HG03066 (cell line): ENCODE measurements at regions not wholly inside any gene's neighbourhood (a gene's known extent, or its start where the extent isn't known, plus 50 kb on each side); places are given as distances from the start of the nearest gene placed in this dataset.

Experiments
- ATAC-seq: cut with Tn5 transposase; IDR thresholded peaks from one replicate; pipeline ENCODE4 v1.9.1; 2021; ENCODE audit warnings: low read depth; ENCODE audit not compliant: unreplicated experiment

DNA sequence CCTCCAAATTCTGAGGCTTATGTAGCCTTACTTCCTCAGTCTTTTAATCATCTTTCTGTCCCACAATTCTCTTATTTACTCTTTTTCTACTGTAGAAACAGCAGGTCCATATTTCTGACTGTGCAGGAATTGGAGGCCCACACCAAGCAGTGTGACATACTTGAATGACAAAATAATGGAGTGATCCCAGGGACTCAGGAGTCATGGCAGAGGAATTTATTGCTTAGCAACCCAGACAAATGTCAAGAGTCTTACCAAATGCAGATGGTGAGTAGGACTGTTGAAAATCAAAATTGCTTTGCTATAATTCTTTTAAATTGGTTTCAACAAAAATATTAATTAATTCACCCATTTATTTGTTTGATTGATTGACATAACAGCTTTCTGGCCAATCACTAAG, 59.9 kb downstream of the HTR1B start:
- no peak for ATAC-seq

DNA sequence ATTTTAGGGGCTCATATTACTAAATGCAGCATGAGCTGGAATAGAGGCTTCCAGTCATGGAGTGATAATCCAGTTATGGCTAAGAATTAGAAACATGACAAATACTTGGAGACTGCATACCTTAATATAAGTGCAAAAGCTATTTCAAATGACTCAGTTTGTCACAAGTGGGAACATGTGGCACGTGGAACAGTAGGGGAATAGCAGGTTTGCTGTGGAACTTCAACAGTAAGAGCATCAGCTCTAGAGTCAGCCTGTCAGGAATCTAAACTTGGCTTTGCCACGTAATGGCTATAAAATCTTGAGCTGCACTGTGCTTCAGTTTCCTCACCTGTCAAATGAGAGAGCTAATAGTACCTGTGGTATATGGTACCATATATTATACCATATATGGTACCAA, 62.1 kb downstream of the HTR1B start:
- no peak for ATAC-seq

DNA sequence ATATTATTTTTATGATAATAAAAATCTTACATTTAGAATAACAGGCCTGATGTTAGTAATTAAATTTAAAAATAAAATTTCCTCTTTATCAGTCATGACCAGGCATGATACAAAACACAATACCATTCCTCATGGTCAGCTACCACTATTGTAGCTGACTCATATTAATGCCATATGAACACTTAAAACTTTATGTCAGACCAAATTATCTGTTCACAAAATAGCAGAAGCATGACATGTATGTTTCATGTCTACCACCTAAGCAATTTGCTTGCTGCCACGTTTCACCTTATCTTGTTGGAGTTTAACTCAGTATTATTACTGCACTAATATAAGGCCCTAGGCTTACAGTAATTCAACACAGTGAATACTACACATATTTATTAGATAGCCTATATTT, 65.7 kb downstream of the HTR1B start:
- ATAC-seq: no peak

DNA sequence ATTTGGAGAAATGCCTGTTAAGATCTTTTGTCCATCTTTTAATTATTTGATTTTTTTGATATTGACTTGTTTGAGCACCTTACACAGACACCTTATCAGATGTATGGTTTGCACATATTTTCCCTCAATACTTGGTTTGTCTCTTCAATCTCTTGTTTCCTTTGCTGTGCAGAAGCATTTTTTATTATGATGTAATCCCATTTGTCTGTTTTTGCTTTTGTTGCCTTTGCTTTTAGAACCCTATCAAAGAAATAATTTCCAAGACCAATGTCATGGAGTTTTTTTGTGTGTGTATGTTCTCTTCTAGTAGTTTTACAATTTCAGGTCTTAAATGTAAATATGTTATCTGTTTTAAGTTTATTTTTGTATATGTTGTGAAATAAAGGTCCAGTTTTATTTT, 73.9 kb downstream of the HTR1B start:
- no peak for ATAC-seq

DNA sequence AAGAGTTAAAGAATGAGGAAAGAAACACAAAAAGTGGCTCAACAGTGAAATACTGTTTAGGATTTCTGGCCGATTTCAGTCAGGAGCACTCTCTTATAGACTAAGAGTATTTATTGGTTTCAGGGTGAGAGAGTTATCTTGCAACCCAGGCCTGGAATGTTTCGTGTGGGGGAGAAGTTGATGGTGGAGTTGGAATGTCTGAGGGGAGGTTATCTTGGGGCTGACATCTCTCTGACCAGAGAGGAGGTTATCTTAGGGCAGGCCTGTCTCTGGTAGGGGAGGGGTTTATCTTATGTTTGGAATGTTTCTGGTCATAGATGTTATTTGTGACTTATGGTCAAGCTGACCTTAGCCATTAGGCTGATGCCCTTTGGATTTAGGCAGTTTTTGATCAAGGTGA, 80.3 kb downstream of the HTR1B start:
- no peak for ATAC-seq

DNA sequence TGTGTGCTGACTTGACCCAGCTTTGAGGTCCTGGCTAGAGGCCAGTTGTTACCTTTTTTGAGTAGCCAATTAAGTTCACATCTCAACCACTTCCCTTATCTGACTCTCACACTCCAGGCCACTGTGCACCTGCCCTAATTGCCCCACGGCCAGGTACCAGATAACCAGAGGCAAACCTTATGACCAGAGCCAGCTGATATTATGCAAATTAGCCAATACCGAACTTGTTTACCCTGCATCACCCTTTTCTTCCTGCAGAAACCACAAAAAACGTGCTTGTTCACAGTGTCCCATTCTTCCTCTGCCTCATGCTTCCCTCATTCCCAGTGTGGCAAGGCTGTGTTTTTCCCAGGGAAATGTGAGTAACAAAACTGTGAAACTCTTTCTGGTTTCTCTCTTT, 89.3 kb downstream of the HTR1B start:
- ATAC-seq: no peak

DNA sequence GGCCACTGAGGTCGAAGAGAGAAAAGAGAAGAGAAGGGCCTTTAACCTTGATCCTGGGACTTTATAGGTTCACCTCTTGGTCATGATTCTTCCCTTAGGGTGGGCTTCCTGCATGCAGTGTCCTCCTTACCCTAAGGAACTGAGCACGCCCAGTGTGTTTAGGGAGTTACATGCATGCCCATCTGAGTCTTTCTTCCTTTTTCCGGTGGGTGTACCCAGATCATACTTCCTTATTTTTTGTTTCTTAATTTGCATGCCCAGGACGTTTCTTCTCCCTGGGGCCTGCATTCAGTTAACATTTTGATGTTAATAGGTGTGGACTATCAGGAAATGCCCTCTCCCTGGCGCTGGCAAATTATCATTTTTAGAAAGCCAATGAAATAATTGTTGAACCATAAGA, 91.5 kb downstream of the HTR1B start:
- no peak for ATAC-seq

DNA sequence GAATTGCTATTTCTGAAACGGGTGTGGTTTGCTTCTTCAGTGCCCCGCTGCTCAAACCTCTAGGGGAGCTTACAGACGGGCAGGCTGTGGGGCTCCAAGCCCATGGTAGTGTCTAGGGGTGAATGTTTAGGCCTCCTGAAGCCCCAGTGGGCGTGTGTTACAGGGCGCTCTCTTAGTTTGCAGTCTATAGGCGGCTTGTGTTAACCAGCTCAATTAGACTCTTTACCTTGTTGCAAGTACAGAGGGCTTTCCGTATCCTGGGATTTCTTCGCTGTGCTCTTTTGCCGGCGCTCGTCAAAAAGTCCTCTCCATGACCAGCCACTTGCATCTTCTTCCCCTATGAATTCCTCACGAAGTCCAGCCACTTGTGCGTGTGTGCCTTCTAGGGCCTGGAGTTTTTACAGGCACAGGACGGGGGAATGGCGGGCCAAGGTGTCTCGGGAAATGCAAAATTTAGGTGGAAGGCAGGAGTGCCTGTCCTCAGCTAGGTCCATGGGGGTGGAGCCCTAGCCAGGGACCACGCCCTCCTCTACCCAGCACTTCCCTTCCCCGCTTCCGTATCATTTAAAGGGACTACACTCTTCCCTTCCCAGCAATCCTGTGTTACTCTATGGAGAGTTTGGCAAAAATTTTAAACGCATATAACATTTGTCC, 94.5 kb downstream of the HTR1B start:
- peak; percentile 70 for ATAC-seq

DNA sequence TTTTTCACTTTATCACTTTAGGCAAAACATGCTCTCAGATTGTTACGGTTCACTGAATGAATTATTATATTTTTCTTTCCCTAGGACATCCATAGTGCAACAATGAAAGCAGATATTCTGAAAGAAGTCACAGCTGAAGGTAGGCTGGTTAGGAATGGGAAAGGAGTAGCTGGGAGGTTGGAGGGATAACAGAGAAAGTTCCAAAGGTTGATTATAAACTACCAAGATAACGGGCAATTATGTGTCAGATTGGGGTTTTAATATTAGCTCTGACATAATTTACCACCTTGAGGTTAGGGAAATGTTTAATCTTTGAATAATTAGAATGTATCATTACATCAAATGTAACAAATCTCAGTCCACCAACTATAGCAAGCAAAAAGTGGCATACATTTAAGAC, 96.5 kb downstream of the HTR1B start:
- no peak for ATAC-seq

DNA sequence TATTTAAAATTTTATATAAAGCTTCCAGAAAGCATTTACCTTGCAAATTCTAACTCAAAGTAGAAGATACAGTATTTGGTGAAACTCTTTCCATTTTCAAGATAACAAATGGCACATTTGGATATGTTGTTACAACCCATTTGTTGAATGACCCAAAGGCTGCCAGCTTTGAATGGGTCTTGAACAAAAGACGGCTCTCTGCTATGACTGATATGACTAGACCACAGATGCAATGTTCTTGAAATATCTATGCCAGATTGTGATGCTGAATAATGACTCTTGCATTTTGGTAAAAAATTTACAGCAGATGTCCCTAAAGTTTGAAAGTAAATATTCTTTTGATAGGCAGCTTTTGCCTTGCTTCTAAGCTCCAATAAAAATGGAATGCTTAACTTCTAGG, 99.6 kb downstream of the HTR1B start:
- ATAC-seq: no peak

DNA sequence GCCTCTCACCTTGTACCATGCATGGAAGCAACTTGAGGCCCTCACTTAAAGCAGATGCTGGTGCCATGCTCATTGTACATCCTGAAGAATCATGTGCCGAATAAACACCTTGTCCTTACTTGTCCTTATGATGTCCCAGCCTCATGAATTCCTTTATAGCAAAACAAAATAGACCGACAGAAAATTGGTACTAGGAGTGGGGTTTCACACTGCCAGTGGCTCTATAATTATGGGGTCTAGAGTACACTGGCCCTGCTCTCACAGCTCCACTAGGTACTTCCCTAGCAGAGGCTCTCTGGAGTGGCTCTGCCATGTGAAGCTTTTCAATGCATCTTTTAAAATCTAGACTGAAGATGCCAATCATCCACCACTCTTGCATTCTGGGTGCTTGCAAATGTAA, 101.2 kb downstream of the HTR1B start:
- no peak for ATAC-seq

DNA sequence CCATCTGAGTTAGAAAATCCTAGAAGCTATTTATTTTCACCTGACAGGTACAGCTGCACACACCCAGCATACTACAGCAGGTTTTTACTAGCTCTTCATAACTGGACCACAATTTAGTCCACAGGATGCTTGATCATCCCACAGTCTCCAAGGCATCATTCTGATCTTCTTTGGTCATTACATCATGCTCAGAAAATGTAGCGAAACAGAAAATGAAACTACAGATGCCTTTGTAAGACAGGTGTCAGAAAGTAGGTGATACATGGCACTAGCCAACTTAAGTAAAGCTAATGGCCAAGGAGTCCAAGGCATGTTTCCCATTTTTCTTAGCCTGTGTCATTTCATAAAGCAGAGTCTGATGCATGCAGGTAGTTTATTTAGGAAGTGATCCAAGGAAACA, 102.3 kb downstream of the HTR1B start:
- no peak for ATAC-seq

DNA sequence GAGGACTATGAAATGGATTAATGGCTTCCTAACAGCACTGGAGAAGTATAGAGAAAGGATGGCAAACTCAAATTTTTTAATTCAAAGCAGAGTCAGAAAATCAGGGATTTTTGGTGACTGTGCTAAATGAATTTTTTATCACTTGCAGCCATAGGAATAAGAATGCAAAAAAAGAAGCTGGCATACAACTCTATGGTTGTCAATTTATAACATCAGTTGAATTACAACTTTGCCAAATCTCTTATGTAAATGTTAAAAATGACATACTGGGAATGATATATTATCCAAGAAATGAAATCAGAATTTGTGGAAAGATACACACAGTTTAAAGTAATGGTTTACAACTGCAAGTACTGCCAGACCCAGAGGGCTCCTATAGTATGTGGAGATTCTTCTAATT, 106.5 kb downstream of the HTR1B start:
- no peak for ATAC-seq

DNA sequence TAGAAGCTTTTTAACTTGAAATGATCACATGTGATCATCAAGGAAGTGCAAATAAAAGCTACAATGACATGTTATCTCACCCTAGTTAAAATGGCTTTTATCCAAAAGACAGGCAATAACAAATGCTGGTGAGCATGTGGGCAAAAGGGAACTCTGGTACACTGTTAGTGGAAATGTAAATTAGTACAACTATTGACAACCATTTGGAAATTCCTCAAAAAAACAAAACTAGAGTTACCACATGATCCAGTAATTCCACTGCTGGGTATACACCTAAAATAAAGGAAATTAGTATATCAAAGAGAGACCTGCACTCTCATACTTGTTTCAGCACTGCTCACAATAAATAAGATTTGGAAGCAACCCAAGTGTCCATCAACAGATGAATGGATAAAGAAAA, 108.7 kb downstream of the HTR1B start:
- no peak for ATAC-seq

DNA sequence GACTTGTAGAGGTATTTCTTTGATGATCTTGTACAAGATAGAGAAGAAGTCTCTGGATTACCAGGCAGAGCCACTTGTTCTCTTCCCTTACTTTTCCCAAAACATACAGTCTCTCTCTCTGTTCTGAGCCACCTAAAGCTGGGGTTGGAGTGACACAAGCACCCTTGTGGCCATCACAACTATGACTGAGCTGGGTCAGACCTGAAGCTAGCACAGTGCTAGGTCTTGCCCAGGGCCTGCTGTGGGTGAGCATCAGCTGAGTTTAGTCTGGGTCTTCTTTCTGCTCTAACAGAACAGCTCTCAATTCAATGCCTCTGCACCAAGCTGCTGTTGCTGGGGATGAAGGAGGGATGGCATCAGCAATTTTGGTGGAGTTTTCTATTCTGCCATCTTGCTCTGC, 110.2 kb downstream of the HTR1B start:
- no peak for ATAC-seq

DNA sequence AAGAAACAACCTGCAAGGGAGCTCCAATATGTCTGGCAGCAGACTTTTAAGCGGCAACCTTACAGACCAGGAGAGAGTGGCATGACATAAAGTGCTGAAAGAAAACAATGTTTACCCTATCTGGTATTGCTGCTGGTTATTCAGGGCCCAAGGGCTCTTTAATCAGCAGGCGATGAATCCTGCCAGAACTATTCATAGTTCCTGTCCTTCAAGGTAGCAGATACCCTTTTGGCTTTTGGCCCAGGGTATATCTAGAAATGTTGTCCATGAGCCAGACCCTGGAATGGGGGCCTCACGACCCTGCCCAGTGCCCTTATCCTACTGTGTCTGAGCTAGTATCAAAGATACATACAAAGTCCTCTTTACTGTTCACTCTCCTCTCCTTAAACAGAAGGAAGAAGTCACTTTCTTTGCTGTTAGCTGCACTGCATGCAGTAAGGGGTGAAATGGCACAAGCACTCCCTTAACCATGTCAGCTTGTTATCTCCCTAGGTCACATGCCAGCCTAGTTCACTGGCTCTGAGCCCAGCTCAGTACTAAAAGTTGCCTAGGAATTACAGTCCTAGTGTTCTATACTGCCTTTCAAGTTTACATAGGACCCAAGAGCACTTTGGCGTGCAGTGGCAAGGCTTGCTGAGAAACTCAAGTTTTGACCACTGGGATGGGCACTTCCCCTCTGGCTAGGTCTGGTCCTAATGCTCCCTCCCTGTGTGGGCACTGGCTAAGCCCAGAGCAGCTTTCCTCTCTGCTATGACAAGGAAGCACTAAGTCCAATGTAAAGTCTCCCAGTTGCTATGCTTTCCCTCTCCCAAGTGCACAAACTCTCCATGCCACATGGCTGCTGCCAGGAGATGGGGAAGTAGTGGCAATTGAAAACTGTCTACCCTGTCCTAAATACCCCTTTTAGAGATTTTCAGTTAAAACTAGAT, 122.0 kb downstream of the HTR1B start:
- ATAC-seq: no peak

DNA sequence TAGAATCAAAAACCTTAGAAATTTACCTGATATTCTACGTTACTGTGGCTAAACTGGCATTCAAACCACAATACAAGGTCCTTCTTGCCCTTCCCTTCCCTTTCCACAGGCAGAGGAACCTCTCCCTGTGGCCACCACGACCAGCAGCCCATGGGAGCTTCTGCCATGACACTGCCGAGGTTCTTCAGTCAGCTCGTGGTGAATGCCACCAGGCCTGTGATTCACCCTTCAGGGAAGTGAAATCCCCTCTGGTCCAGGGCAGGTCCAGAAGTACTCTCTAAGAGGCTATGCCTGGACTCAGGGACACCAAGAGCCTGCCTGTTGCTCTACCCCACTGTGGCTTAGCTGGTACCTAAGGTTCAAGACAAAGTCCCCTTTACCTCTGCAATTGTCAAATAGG, 123.0 kb downstream of the HTR1B start:
- no peak for ATAC-seq

DNA sequence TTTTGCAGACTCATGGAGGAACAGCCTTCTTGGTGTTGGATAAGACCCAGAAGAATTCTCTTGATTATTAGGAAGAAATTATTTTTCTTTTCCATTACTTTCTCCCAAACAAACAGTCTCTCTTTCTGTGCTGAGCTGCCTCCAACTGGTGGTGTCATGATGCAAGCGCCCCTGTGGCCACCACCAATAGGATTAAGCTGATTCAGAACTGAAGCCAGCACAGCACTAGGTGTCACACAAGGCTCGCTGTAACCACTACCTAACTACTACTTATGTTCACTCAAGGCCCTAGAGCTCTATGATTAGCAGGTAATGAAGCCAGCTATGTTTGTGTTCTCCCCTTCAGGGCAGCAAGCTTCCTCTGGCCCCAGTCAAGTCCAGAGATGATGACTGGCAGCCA, 123.4 kb downstream of the HTR1B start:
- ATAC-seq: no peak

DNA sequence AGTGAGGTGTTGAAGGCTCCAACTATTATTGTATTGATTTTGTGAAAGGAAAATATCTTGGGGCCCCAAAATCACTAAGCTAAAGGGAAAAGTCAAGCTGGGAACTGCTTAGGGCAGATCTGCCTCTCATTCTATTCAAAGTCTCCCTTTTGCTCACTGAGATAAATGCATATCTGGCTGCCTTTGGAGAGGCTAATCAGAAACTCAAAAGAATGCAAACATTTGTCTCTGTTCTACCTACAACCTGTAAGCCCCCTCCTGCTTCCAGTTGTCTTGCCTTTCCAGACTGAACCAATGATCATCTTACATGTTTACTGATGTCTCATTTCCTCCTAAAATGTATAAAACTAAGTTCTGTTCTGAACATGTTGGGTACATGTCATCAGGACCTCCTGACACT, 125.9 kb downstream of the HTR1B start:
- no peak for ATAC-seq

DNA sequence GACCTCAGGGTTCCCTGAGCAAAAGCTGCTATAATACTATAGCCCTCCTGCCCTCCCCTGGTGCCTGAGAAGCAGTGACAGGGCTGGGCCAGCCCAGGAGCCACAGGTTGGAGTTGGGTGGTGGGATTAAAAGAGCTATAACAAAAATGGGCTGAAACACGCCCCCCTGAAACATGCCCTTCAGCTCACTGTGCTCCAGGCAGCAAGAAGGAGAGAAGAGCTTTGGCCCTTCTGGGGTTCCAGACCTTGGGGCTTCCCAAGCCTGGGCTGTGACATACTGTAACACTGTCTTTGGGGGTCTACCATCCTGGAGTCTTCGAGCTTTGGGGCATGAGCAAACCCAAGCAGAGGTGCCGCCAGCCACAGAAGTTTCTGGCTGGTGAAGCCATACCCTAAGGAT, 129.2 kb downstream of the HTR1B start:
- no peak for ATAC-seq

DNA sequence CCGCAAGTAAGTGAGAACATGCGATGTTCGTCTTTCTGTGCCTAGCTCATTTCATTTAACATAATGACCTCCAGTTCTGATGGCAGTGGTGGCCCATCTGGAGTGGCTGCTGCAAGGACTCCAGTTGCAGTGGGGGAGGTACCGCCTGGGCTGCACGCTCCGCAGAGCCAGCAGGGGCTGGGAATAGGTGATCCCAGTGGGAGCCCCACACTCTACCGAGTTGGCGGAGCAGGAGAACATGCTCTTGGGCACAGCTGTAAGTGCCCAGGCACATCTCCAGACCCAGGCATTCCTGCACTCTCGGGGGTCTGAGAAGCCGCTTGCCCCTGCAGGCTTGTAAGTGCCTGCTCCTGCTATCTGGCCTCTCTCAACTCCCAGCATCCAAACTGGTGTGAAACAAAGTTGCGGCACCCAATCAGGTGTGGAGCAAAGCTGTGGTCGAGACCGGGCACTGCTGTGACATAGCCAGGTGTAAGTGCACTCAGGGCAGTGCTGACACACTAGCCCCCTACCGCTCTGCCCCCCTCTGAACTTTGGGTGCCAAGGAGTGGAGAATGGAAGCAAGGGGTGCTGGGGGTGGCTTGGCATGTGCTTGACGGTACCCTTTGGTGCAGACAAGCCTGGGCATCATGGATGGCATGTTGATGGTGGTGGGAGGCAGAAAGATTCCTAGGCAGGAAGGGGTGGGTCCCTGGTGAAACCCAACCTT, 130.2 kb downstream of the HTR1B start:
- no peak for ATAC-seq

DNA sequence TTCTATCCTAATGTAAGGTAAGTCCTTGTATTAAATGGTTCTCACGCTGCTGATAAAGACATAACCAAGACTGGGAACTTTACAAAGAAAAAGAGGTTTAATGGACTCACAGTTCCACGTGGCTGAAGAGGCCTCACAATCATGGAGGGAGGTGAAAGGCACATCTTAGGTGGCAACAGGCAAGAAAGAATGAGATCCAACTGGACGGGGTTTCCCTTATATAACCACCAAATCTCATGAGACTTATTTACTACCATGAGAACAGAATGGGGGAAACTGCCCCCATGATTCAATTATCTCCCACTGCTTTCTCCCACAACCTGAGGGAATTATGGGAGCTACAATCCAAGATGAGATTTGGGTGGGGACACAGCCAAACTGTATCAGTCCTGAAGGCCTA, 136.6 kb downstream of the HTR1B start:
- ATAC-seq: no peak
